ENCODE measurements at regions not wholly inside any gene's neighbourhood (a gene's known extent, or its start where the extent isn't known, plus 50 kb on each side); places are given as distances from the start of the nearest gene placed in this dataset.

- no peak for TF ChIP-seq CTCF (IDR thresholded peaks at IDR 0.05; ENCODE audit: low read depth, low read length)
- H3K27me3 ChIP-seq, result no peaks in the 10 kb centered on the region
- no peaks in the 10 kb centered on the region for H3K36me3 ChIP-seq
- H3K4me3 ChIP-seq (ENCODE audit: low read depth, low read length), result no peak overlapping the region
- H3K4me1 ChIP-seq, result no peaks in the 10 kb centered on the region
- DNase-seq, result no peak
- H3K9me3 ChIP-seq, result no peaks in the 10 kb centered on the region
Measured at GRCh38 chr4:30427932-30428331, 292.2 kb upstream of the PCDH7 start.

- DNase-seq, result no peak
- no peaks in the 10 kb centered on the region for H3K4me1 ChIP-seq
Measured at GRCh38 chr4:30429813-30430761, 290.1 kb upstream of the PCDH7 start.

GRCh38 chr4:30434656-30435055 is 285.5 kb upstream of the PCDH7 start:
- H3K4me1 ChIP-seq, result no peaks in the 10 kb centered on the region
- H3K9me3 ChIP-seq, result no peaks in the 10 kb centered on the region
- no peak for DNase-seq
- no peaks in the 10 kb centered on the region for H3K36me3 ChIP-seq
- no peaks in the 10 kb centered on the region for H3K27me3 ChIP-seq
- TF ChIP-seq CTCF (IDR thresholded peaks at IDR 0.05; ENCODE audit: low read depth, low read length), result no peak
- H3K4me3 ChIP-seq (ENCODE audit: low read depth, low read length), result no peak overlapping the region

More at GRCh38 chr4:30429813-30430761, 290.1 kb upstream of the PCDH7 start:
- no peak for TF ChIP-seq CTCF (IDR thresholded peaks at IDR 0.05; ENCODE audit: low read depth, low read length)
- Histone ChIP-seq H3K4me3 (ENCODE audit: low read depth, low read length) (no peak overlapping the region), H3K9me3 (no peaks in the 10 kb centered on the region), H3K27me3 (no peaks in the 10 kb centered on the region), H3K36me3 (no peaks in the 10 kb centered on the region)

GRCh38 chr4:30436394-30436793 is 283.8 kb upstream of the PCDH7 start:
- Histone ChIP-seq H3K27me3 (no peaks in the 10 kb centered on the region), H3K36me3 (no peaks in the 10 kb centered on the region), H3K4me1 (no peaks in the 10 kb centered on the region), H3K4me3 (ENCODE audit: low read depth, low read length) (no peak overlapping the region), H3K9me3 (no peaks in the 10 kb centered on the region)
- no peak for TF ChIP-seq CTCF (IDR thresholded peaks at IDR 0.05; ENCODE audit: low read depth, low read length)
- no peak for DNase-seq

GRCh38 chr4:30437316-30437715 is 282.9 kb upstream of the PCDH7 start:
- TF ChIP-seq CTCF (IDR thresholded peaks at IDR 0.05; ENCODE audit: low read depth, low read length), result no peak
- Histone ChIP-seq H3K36me3 (no peaks in the 10 kb centered on the region), H3K9me3 (no peaks in the 10 kb centered on the region), H3K4me3 (ENCODE audit: low read depth, low read length) (no peak overlapping the region), H3K27me3 (no peaks in the 10 kb centered on the region), H3K4me1 (no peaks in the 10 kb centered on the region)
- no peak for DNase-seq

- no peak for DNase-seq
- Histone ChIP-seq H3K27me3 (no peaks in the 10 kb centered on the region), H3K4me3 (ENCODE audit: low read depth, low read length) (no peak overlapping the region), H3K9me3 (no peaks in the 10 kb centered on the region), H3K36me3 (no peaks in the 10 kb centered on the region), H3K4me1 (no peaks in the 10 kb centered on the region)
- no peak for TF ChIP-seq CTCF (IDR thresholded peaks at IDR 0.05; ENCODE audit: low read depth, low read length)
Measured at GRCh38 chr4:30443289-30443688, 276.9 kb upstream of the PCDH7 start.
